B cell (primary cell): ENCODE measurements at regions not wholly inside any gene's neighbourhood (a gene's known extent, or its start where the extent isn't known, plus 50 kb on each side); places are given as distances from the start of the nearest gene placed in this dataset.

Experiments
- ATAC-seq: fragments of 200-7000 bp; cut with Tn5 transposase; one replicate; pipeline ENCODE4 v1.10.0; 2021; ENCODE audit warnings: low read depth, mild to moderate bottlenecking, moderate number of reproducible peaks, moderate library complexity
- CTCF ChIA-PET: fragments of 350-600 bp; sonication (Branson Sonifier 250); formaldehyde crosslinking; loops from one replicate; lab custom pipeline; 2021; ENCODE audit warnings: antibody characterized with exemption, inconsistent platforms; lab: Charles Lee
- POLR2A ChIA-PET: fragments of 350-600 bp; sonication (Branson Sonifier 250); formaldehyde crosslinking; loops from one replicate; lab custom pipeline; 2021; ENCODE audit warnings: antibody characterized with exemption; lab: Charles Lee
- DNase-seq: peaks from one replicate; pipeline ENCODE4 v3.0.0; 2013
- H2AFZ ChIP-seq: 2 replicates; pipeline ENCODE4 v1.6.1; 2012; ENCODE audit warnings: mild to moderate bottlenecking, low read depth, low read length; ENCODE audit not compliant: insufficient read depth, poor library complexity, severe bottlenecking
- H3K27ac ChIP-seq, 2 donors: 1 replicate in 1 of 2; 2 replicates in 1 of 2; pipeline ENCODE4 v1.5.1; 2012 to 2013; ENCODE audit warnings: low read length in 2 of 2, mild to moderate bottlenecking in 2 of 2, moderate library complexity in 1 of 2
- H3K27me3 ChIP-seq, 4 experiments: fragments of 200-600 bp in 1 of 4; sonication (generic) in 1 of 4; replicated peaks in 1 of 4; 1 replicate in 2 of 4; 2 replicates in 2 of 4; pipeline versions ENCODE4 v1.6.1 to v1.7.0; 2013 to 2016; ENCODE audit warnings: low read length in 3 of 4, mild to moderate bottlenecking in 2 of 4, mixed read lengths in 1 of 4, moderate library complexity in 1 of 4; ENCODE audit not compliant: insufficient read depth in 4 of 4, control insufficient read depth in 3 of 4; ENCODE audit errors: control extremely low read depth in 1 of 4
- H3K36me3 ChIP-seq, 2 experiments: replicated peaks in 1 of 2; 1 replicate in 1 of 2; 2 replicates in 1 of 2; pipeline versions ENCODE4 v1.6.1 to v1.7.1; 2013; ENCODE audit warnings: low read length in 1 of 2; ENCODE audit not compliant: insufficient read depth in 2 of 2, control insufficient read depth in 1 of 2; ENCODE audit errors: control extremely low read depth in 1 of 2, extremely low read depth in 1 of 2
- H3K4me1 ChIP-seq, 2 donors: fragments of 200-600 bp in 1 of 2; sonication (generic) in 1 of 2; 1 replicate in 1 of 2; 2 replicates in 1 of 2; pipeline versions ENCODE4 v1.5.1 to v1.6.1; 2013 to 2017; ENCODE audit warnings: low read length in 2 of 2; ENCODE audit not compliant: control insufficient read depth in 2 of 2, insufficient read depth in 2 of 2
- H3K4me2 ChIP-seq: replicated peaks from 2 replicates; pipeline ENCODE3; 2012; ENCODE audit warnings: mild to moderate bottlenecking, low read depth, low read length; ENCODE audit not compliant: poor library complexity, severe bottlenecking
- H3K4me3 ChIP-seq, 5 experiments: fragments of 200-600 bp in 1 of 5; sonication (generic) in 1 of 5; 1 replicate in 3 of 5; 2 replicates in 2 of 5; pipeline versions ENCODE4 v1.5.1 to v1.7.0; 2011 to 2016; ENCODE audit warnings: low read length in 4 of 5, mild to moderate bottlenecking in 4 of 5, low read depth in 2 of 5, control low read depth in 1 of 5, moderate library complexity in 1 of 5; ENCODE audit not compliant: insufficient read depth in 1 of 5; ENCODE audit errors: control extremely low read depth in 1 of 5, extremely low read depth in 1 of 5
- H3K79me2 ChIP-seq: fragments of 200-600 bp; sonication (generic); one replicate; pipeline ENCODE4 v1.6.0; 2016; ENCODE audit warnings: low read length; ENCODE audit not compliant: control insufficient read depth, insufficient read depth
- H3K9ac ChIP-seq: fragments of 200-600 bp; sonication (generic); 2 replicates; pipeline ENCODE4 v1.6.1; 2017; ENCODE audit warnings: mild to moderate bottlenecking, low read length, moderate library complexity
- H3K9me3 ChIP-seq, 3 donors: one replicate each; pipeline versions ENCODE4 v1.6.1 to v1.7.1; 2013; ENCODE audit warnings: low read length in 2 of 3; ENCODE audit not compliant: control insufficient read depth in 2 of 3, insufficient read depth in 1 of 3; ENCODE audit errors: control extremely low read depth in 1 of 3
- H4K20me1 ChIP-seq: 2 replicates; pipeline ENCODE4 v1.6.0; 2012; ENCODE audit warnings: mild to moderate bottlenecking, low read length; ENCODE audit not compliant: insufficient read depth, control insufficient read depth, poor library complexity, severe bottlenecking
- H3K27ac Mint-ChIP-seq: one replicate; pipeline ENCODE4 v1.8.0; 2021; ENCODE audit warnings: mixed read lengths
- H3K27me3 Mint-ChIP-seq: one replicate; pipeline ENCODE4 v1.8.0; 2021; ENCODE audit warnings: mixed read lengths
- H3K4me1 Mint-ChIP-seq: one replicate; pipeline ENCODE4 v1.8.0; 2021; ENCODE audit warnings: mixed read lengths
- H3K4me3 Mint-ChIP-seq: one replicate; pipeline ENCODE4 v1.8.0; 2021; ENCODE audit warnings: mixed read lengths
- H3K9me3 Mint-ChIP-seq: one replicate; pipeline ENCODE4 v1.8.0; 2022; ENCODE audit warnings: mixed read lengths; ENCODE audit not compliant: insufficient read depth
- EZH2 ChIP-seq: IDR thresholded peaks from 2 replicates; pipeline ENCODE4 v1.6.1; 2012; ENCODE audit warnings: borderline replicate concordance, low read depth, mild to moderate bottlenecking, moderate library complexity, low read length; ENCODE audit not compliant: insufficient read depth, poor library complexity, severe bottlenecking
- WGBS: methylation state at CpG from one replicate; pipeline ENCODE4 v1.1.5; 2013; ENCODE audit warnings: missing lambda C conversion rate; ENCODE audit not compliant: insufficient coverage; 5-methylcytosine and 5-hydroxymethylcytosine counted together
- intact Hi-C: fragments of 100-400 bp; cut with micrococcal nuclease; formaldehyde crosslinking; loops from one replicate; pipeline ENCODE4 v1.10.0; 2022
- TF ChIP-seq, protein P1 (sequence below): fragments of 200-600 bp; IDR thresholded peaks from one replicate; pipeline ENCODE4 v1.8.0; 2022; ENCODE audit warnings: antibody characterized with exemption, mild to moderate bottlenecking

DNA sequence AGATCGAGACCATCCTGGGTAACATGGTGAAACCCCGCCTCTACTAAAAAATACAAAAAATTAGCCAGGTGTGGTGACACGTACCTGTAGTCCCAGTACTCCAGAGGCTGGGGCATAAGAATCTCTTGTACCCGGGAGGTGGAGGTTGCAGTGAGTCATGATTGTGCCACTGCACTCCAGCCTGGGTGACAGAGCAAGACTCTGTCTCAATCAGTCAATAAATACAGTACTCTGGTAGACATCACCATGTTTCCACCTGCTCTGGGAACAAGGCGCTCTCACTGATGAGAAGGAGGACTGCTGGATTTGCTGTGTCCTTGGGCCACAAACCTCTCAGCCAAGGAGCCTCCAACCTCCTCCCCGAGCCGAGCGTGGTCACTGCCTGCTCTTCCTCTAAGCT lies 154.2 kb upstream of the ZNF236 start:
- intact Hi-C loops, result no loop called here
- H3K27ac Mint-ChIP-seq, result no peak overlapping the region
- CTCF ChIA-PET, result no interaction called here
- Histone ChIP-seq H3K27me3 (no peaks in the 10 kb centered on the region), H3K36me3 (no peaks in the 10 kb centered on the region), H3K4me1 (no peaks in the 10 kb centered on the region), H3K9me3 (no peaks in the 10 kb centered on the region), H3K79me2 (no peaks in the 10 kb centered on the region), H3K9ac (no peak overlapping the region), H3K4me2 (no peak overlapping the region), H4K20me1 (no peaks in the 10 kb centered on the region), H2AFZ (no peak overlapping the region), H3K4me3 (no peak overlapping the region), H3K27ac (no peak overlapping the region)
- no peak for ATAC-seq
- TF ChIP-seq EZH2, result no peak
- TF ChIP-seq, protein P1, sequence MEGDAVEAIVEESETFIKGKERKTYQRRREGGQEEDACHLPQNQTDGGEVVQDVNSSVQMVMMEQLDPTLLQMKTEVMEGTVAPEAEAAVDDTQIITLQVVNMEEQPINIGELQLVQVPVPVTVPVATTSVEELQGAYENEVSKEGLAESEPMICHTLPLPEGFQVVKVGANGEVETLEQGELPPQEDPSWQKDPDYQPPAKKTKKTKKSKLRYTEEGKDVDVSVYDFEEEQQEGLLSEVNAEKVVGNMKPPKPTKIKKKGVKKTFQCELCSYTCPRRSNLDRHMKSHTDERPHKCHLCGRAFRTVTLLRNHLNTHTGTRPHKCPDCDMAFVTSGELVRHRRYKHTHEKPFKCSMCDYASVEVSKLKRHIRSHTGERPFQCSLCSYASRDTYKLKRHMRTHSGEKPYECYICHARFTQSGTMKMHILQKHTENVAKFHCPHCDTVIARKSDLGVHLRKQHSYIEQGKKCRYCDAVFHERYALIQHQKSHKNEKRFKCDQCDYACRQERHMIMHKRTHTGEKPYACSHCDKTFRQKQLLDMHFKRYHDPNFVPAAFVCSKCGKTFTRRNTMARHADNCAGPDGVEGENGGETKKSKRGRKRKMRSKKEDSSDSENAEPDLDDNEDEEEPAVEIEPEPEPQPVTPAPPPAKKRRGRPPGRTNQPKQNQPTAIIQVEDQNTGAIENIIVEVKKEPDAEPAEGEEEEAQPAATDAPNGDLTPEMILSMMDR, result no peak
- POLR2A ChIA-PET, result no interaction called here
- 100% methylated on average over 3 of the region's 8 CpGs for WGBS
- DNase-seq, result no peak
- peaks cover 7% of the 10 kb centered on the region for H3K27me3 Mint-ChIP-seq
- H3K4me3 Mint-ChIP-seq, result no peak overlapping the region
- no peaks in the 10 kb centered on the region for H3K4me1 Mint-ChIP-seq
- H3K9me3 Mint-ChIP-seq, result no peaks in the 10 kb centered on the region

DNA sequence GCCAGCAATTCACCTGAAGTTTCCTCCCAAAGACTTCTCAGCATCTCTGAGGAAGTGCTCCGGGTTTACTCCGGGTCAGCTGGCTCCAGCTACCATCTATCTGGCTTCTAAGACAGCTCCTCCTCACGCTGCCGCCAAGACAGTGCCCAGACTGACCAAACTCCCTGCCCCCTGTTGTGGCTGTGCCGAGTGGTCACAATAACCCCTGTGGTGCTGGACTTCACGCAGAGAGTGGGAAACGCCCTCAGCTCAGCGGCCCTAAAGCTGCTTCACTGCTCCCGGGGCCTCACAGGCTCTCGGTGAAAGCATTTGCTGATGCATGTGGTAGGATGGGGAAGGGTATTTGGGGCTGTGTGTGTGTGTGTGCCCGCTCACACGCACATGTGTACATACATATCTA lies 154.8 kb upstream of the ZNF236 start:
- intact Hi-C loops, result no loop called here
- ATAC-seq, result no peak
- Histone ChIP-seq H3K9me3 (no peaks in the 10 kb centered on the region), H4K20me1 (no peaks in the 10 kb centered on the region), H2AFZ (no peak overlapping the region), H3K4me1 (no peaks in the 10 kb centered on the region), H3K79me2 (no peaks in the 10 kb centered on the region), H3K36me3 (no peaks in the 10 kb centered on the region), H3K4me2 (no peak overlapping the region), H3K9ac (no peak overlapping the region), H3K27me3 (no peaks in the 10 kb centered on the region), H3K4me3 (no peak overlapping the region), H3K27ac (no peak overlapping the region)
- Mint-ChIP-seq H3K27ac (no peak overlapping the region), H3K27me3 (peaks cover 7% of the 10 kb centered on the region), H3K9me3 (no peaks in the 10 kb centered on the region), H3K4me1 (no peaks in the 10 kb centered on the region), H3K4me3 (no peak overlapping the region)
- POLR2A ChIA-PET, result no interaction called here
- WGBS, result 94% methylated on average over 8 of the region's 12 CpGs
- no peak for DNase-seq
- TF ChIP-seq, protein P1, result no peak
- no peak for TF ChIP-seq EZH2
- CTCF ChIA-PET, result interaction anchor here (0.6 kb wide), 1 partner anchor 16 kb away, joined by 3 read pairs; no protein-coding TSS in a partner anchor
